HUDEP-2 (cell line): ENCODE measurements at regions not wholly inside any gene's neighbourhood (a gene's known extent, or its start where the extent isn't known, plus 50 kb on each side); places are given as distances from the start of the nearest gene placed in this dataset.
A peak's percentile ranks its signal among the peaks of the same experiment; 100 is the strongest.
"Not testable (repeated sequence)": the region's sequence is repeated elsewhere in the genome, so short reads cannot be mapped to it uniquely, and the experiment has no call there.

Experiments
- DNase-seq, 76 experiments: peaks; one replicate each; lab custom pipeline; 2025; ENCODE audit not compliant: unreplicated experiment in 76 of 76; lab: John Stamatoyannopoulos, UW

- no peak for DNase-seq
These were observed 370.6 kb upstream of the LRRC3B start for GRCh38 chr3:26252001-26252400.

DNA sequence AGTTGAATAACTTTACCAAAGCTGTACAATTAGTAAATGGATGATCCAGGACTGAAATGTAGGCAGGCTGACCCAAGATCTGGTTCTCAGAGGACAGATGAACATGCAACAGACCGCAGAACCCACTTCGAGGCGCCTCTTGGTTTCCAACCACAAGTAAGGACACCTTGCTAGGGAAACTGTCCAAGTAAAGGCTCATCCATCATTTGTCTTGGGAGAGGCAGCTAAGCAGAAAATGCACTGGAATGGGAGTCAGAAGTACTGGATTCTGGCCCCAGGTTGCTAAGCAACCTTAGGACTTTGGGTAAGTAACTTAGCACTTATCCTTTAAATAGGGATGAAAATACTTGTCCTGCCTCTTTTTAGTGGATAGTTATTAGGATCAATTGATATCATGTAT is 366.3 kb upstream of the LRRC3B start:
- no peak for DNase-seq

- no peak for DNase-seq
These were observed 363.4 kb upstream of the LRRC3B start for GRCh38 chr3:26259176-26259575.

DNA sequence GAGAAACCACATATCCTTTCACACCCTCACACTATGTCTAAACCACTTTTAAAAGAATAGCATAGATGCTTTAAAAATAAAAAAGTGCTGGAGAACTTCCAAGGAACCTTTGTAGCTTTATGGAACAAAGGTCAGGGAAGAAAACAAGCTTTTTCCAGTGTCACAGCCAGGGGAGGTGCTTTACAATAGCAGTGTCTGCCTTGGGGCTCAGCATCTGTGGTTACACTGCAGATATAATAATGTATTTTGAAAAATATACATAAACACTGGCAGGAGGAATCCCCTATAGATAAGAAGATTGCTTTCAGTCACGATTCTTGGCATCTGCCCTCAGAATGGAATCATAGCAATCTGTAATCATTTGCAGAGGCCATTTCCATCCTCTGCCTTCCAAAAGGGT is 362.4 kb upstream of the LRRC3B start:
- DNase-seq: no peak

GRCh38 chr3:26264708-26265107 is 357.9 kb upstream of the LRRC3B start:
- DNase-seq: no peak

DNA sequence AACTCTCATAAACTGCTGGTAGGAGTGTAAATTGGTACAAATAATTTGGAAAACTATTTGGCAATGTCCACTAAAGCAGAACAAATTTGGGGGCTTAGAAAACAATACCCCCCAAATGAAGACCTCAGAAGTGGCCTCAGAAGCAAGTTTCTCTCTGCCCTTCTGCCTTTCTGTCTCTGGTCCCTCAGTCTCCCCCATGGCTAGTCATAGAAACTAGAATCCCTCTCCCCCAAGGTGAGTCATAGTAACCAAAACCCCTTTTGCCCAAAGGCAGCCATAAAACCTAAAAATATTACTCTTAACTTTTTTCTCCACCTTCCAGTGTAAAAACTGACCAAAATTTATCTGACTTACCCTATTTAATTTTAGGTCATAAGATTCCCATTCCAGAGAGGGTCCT is 350.7 kb upstream of the LRRC3B start:
- no peak for DNase-seq

GRCh38 chr3:26273196-26273595 is 349.4 kb upstream of the LRRC3B start:
- no peak for DNase-seq

DNA sequence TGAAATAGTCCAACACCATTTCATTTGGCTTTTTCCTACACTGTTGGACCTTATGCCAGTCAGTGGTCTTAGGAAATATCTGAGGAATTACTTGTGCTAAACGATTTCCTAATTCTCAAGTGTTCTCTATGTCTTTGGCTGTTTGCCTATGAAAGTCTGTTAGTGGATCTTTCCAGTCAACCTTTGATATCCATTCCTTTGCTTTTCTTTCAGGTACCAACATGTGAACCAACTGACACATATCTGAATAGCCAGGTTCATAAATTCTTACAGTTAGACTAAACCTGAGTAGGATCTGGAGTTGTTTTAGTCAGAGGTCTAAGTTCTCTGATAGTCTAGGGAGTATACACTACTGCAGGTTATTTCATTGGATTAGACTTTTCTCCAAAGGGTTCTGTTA is 343.5 kb upstream of the LRRC3B start:
- no peak for DNase-seq

DNA sequence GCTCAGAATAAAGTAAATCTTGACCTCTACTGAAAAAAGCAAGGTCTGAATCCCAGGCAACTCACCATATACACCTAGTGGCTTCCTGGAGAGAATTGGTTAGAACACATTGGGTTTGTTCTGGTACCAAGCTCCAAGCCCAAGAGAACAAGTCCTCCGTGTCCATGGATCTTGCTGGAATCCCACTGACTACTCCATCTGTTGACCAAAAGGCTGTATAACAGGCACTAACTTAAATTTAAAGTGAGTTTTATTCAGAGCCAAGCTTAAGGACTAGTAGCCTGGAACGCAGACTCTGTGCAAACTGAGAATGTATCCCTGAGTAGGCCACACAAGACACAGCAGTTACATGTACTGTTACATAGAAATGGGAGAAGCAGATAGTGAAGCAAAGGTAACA is 342.1 kb upstream of the LRRC3B start:
- no peak for DNase-seq

DNA sequence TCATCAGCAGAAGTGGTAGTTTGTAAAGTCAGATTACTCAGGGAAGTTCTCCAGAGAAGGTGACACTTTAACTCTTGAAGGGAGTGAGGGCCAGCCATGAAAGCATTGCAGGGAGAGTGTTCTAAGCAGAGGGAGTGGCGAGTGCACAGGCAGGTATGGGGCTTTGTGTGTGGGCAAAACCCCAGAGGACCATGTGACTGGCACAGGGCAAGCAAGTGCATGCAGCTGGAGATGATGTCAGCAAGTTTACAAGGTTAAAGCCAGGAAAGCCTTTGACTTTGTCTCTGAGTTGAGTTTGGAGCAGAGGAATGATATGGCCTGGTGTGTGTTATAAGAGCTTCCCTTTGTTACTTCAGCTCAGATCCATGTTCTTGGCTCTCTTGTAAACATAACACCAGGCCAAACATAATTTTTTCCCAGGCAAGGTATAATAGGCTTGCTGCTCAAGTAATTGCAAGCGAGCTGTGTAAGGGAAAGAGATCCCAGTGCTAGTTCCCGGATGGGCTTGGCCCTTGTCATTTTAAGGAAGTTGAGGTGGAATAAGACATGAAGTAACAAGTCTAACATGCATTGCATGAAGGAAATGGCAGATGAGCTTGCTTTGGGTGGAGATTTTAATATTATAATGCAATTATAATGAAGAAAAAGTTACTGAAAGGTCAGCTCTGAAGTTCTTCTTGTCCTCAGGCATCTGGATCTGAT is 341.1 kb upstream of the LRRC3B start:
- no peak for DNase-seq

- not testable (repeated sequence) for DNase-seq
These were observed 338.1 kb upstream of the LRRC3B start for GRCh38 chr3:26284503-26284902.

DNA sequence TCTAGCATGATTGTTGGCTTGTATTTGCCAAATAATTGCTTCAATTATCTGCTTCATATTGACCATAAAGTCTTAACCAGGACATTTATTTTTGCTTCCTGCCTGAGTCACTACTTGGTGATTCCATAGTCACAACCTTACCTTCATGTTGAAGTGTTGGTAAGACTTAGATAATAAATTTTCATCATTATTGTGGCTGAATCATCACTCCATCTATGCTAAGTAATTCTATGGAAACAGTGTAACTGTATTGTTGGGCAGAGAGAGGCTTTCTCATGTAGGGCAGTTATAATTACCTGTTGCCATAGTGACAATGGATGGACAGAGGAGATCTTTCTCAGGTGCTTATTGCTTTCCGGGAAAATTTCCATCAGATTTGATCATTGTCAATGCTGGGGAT is 330.7 kb upstream of the LRRC3B start:
- DNase-seq: no peak

DNA sequence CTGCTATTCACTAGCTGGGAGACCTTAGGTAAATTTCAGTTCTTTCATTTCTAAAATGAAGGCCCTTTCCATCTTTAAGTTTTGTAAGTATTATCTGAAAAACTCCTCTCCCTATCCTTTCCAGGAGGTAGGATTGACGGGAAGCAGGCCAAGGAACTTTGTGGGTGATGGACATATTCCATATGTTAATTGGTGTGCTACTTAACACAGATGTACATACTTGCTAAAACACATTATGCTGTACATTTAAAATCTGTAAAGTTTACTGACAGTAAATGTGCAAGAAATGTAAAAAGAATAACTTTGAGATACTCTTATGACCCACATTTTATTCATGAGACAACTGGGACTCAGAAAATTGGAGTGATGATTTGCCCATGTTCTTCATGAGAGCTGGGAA is 329.8 kb upstream of the LRRC3B start:
- no peak for DNase-seq

DNA sequence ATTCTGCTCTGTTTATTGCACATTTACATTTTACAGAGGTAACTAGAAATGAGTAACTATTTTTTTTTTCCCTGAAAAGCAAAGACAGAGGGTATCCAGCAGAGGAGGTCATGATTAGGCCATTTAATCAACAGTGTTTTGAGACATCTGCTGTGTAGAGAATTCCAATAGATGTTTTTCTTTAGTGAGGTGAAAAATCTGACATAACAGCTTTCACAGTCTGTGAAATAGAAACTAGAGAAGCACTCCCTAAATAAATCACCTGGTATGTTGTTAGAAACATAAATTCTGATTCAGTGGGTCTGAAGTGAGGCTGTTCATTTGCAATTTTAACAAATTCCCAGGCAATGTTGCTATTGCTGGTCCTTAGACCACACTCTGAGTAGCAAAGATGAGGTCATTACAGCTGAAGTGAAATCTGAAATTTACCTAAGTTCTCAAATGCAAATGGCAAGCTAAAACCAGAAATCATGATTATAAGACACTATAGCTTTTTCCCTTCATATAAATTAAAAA is 329.2 kb upstream of the LRRC3B start:
- DNase-seq: no peak

GRCh38 chr3:26307192-26307591 is 315.4 kb upstream of the LRRC3B start:
- peak in 2 of 76 experiments; percentile 1 to 8 for DNase-seq

DNA sequence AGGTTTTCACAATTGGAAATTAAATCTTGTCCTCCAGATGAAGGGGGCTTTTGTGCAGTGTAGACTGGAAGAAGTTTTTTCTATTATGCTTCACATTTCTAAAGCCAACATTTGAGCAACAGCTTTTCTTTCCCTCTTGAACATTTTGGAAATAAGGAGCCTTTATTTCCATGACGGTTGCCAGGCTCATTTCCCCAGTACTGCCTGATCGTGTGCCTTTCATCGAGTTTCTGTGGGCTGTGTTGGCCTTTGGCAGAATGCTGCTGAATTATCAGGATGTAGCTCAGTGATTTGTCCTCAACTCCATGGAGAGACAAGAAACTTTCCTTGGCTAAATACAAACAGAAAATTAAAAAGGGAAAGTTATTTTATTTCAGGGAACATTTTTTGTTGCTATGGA is 314.8 kb upstream of the LRRC3B start:
- no peak for DNase-seq

- no peak for DNase-seq
These were observed 314.1 kb upstream of the LRRC3B start for GRCh38 chr3:26308454-26308853.

- not testable (repeated sequence) for DNase-seq
These were observed 313.0 kb upstream of the LRRC3B start for GRCh38 chr3:26309536-26309935.

- no peak for DNase-seq
These were observed 309.8 kb upstream of the LRRC3B start for GRCh38 chr3:26312816-26313215.

DNA sequence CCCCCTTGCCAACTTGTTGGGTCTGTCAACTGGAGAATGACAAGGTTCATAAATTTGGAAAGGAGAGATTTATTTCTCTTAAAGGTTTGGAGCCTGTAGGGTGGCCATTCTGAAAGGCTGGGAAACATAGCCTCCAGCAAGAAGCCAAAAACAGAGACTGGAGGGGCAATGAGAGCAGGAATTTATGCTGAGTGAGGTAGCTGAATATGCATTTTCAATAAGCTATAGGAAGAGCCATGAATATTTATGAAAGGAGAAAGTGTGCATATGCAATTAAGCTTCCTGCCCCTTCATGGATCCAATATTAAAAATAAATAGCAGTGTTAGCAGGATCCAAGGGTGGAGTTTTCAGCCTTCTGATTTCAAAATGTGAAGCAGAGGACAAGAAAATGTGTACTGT is 306.1 kb upstream of the LRRC3B start:
- DNase-seq: no peak

DNA sequence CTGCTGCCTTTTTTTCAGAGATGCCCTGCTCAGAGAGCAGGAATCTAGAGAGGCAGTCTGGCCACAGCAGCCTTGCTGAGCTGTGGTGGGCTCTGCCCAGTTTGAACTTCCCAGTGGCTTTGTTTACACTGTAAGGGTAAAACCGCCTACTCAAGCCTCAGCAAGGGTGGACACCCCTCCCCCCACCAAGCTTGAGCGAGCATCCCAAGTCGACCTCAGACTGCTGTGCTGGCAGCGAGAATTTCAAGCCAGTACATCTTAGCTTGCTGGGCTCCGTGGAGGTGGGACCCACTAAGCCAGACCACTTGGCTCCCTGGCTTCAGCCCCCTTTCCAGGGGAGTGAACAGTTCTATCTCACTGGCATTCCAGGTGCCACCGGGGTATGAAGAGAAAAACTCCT is 298.8 kb upstream of the LRRC3B start:
- DNase-seq: not testable (repeated sequence)

DNA sequence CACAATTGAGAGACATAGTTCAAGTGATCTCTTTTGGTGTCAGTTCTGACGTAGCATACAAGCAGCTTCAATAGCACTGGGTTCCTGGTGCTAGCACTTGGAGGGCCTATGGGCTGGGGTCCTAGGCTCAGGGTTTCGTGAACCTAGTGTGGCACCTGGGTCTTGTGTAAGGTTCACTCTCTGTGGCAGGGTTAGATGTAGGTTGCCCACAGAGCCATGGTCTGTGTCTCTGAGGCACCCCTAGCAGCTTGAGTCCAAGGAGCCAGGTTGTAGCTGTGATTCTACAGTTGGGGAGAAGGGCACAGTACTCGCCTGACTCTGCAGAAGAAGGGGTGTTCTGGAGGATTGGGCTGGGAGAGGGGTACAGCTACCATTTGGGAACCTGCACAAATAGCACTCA is 282.6 kb upstream of the LRRC3B start:
- no peak for DNase-seq

- DNase-seq: no peak
These were observed 278.9 kb upstream of the LRRC3B start for GRCh38 chr3:26343647-26344046.
